ENCODE measurements at regions not wholly inside any gene's neighbourhood (a gene's known extent, or its start where the extent isn't known, plus 50 kb on each side); places are given as distances from the start of the nearest gene placed in this dataset.

DNA sequence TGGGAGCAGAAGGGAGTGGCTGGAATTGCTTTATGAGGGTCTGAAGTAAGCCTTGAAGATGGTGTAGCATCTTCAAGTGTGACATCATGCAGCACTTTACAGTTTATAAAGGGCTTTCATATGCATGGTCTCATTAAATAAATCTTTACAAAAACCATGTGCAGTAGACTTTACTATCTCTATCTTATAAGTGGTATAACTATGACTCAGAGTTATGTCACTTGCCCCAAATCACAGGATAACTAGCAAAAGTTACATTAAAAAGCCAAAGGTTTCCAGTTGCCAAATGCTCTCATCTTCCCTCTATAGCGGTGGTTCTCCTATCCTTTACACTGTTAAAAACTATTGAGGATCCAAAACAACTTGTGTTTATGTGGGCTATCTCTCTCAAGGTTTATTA, 687.7 kb upstream of the MARCKS start:
- TF ChIP-seq, protein P1, sequence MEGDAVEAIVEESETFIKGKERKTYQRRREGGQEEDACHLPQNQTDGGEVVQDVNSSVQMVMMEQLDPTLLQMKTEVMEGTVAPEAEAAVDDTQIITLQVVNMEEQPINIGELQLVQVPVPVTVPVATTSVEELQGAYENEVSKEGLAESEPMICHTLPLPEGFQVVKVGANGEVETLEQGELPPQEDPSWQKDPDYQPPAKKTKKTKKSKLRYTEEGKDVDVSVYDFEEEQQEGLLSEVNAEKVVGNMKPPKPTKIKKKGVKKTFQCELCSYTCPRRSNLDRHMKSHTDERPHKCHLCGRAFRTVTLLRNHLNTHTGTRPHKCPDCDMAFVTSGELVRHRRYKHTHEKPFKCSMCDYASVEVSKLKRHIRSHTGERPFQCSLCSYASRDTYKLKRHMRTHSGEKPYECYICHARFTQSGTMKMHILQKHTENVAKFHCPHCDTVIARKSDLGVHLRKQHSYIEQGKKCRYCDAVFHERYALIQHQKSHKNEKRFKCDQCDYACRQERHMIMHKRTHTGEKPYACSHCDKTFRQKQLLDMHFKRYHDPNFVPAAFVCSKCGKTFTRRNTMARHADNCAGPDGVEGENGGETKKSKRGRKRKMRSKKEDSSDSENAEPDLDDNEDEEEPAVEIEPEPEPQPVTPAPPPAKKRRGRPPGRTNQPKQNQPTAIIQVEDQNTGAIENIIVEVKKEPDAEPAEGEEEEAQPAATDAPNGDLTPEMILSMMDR (IDR thresholded peaks at IDR 0.05) = no peak
- TF ChIP-seq EP300 (IDR thresholded peaks at IDR 0.05) = no peak
- TF ChIP-seq POLR2A (IDR thresholded peaks at IDR 0.05) = no peak

All from ovary (tissue), 3 donors.